GM18505 (cell line): ENCODE measurements at regions not wholly inside any gene's neighbourhood (a gene's known extent, or its start where the extent isn't known, plus 50 kb on each side); places are given as distances from the start of the nearest gene placed in this dataset.

ENCODE experiments used
- ATAC-seq: cut with Tn5 transposase; IDR thresholded peaks from one replicate; pipeline ENCODE4 v1.9.1; 2021; ENCODE audit not compliant: unreplicated experiment
- POLR2A ChIP-seq: IDR thresholded peaks from 4 replicates; pipeline ENCODE4 v1.6.1; 2011; ENCODE audit warnings: borderline replicate concordance; ENCODE audit not compliant: insufficient read depth, insufficient read length; ENCODE audit errors: extremely low read depth

DNA sequence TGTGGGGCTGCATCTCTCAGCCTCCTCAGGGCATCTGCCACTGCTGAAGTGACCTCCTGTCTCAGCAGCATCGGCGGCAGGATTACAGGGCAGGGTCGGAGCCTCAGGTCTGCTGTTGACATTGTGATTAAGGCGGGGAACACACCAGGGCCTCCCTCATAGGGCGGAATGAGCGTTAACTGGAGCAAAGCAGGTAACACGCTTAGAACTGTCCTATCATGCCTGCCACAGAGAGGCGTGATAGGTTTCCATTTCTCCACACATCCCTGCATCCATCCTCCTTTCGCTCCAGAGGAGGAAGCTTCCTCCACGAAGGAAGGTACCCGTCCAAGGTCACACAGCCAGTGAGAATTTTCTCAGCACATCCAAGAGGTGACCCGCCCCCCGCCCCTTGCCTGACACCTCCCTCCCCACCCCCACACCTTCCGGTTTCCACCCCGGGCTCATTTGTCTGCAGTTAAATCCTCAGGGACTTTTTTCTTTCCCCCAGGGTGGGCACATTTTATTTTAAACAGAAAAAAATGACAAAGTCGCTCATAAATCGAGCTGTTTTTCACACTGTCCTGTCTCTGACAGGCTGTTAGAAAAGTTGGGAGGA is 200.8 kb downstream of the TFAP2C start:
- TF ChIP-seq POLR2A: no peak

GRCh38 chr20:56831795-56832194 is 202.7 kb downstream of the TFAP2C start:
- ATAC-seq: no peak

More for the DNA sequence above, 200.8 kb downstream of the TFAP2C start:
- no peak for ATAC-seq

DNA sequence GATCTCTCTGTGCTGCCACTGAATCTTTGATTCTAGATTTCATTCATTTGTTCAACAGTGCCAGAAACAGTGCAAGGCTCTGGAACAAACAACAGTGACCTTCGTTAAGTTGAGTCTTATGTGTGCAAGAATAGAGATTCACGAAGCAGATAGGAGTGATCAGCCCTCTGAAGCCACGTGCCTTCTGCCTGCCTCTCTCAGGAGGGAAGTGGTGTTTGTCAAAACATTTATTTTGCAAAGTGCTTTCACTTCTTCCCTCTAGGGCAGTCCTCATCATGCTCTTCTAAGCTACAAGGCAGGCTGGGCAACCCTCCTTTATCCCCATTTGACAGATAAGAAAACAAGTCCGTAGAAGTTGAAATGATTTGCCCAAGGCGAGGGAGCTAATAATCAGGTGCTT is 204.3 kb downstream of the TFAP2C start:
- ATAC-seq: no peak
- TF ChIP-seq POLR2A: no peak

More at GRCh38 chr20:56831795-56832194, 202.7 kb downstream of the TFAP2C start:
- TF ChIP-seq POLR2A: no peak

- TF ChIP-seq POLR2A: no peak
- no peak for ATAC-seq
Observed at GRCh38 chr20:56835829-56836550, 206.9 kb downstream of the TFAP2C start.

DNA sequence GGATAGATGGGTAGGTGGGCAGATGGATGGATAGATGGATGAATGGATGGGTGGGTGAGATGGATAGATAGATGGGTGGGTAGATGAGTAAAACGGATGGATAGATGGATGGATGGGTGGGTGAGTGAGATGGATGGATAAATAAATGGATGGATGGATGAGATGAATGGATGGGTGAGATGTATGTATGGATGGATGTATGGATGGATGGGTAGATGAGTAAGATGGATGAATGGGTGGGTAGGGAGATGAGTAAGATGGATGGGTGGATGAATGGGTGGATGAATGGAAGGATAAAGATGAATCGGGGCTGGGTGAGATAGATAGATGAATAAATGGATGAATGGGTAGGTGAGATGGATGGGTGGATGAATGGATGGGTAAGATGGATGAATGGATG is 210.1 kb downstream of the TFAP2C start:
- no peak for TF ChIP-seq POLR2A
- ATAC-seq: no peak

DNA sequence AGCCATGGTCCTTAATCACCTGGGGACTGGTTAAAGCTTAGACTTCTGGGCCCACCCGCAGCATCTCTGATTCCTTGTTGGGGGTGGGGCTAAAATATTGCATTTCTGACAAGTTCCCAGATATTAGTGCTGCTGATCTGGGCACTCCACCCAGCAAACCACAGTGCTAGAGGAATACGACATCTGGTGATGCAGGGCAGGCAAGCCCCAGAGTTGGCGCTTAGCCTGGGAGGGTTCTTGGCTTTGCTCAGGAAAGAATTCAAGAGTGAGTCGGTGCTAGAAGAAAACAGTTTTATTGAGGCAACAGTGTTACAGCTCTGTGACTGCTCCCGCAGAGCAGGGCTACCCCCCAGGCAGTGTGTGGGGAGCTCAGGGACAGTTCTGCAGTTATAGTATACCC is 210.7 kb downstream of the TFAP2C start:
- TF ChIP-seq POLR2A: no peak
- no peak for ATAC-seq

GRCh38 chr20:56840716-56841261 is 211.7 kb downstream of the TFAP2C start:
- no peak for TF ChIP-seq POLR2A
- no peak for ATAC-seq

- ATAC-seq: no peak
- TF ChIP-seq POLR2A: no peak
Observed at GRCh38 chr20:56841346-56841908, 212.3 kb downstream of the TFAP2C start.

GRCh38 chr20:56842056-56842455 is 212.9 kb downstream of the TFAP2C start:
- ATAC-seq: no peak
- TF ChIP-seq POLR2A: no peak

DNA sequence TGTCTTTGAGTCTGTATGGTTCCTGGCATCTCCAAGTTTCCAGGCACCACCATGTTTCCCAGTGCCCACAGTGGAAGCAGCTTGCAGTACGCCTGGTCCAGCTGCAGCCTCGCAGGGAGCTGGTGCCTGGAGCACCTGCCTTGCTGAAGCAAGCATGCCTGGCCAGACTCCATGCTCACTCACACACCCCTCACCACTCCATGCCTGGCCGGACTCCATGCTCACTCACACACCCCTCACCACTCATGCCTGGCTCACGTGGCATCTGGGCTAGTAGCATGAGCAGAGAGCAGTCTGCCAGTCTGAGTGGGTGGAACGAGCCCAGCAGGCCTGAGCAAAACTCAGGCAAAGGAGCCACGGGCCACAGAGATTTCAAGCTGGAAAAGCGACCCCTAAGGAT is 214.3 kb downstream of the TFAP2C start:
- no peak for ATAC-seq
- TF ChIP-seq POLR2A: no peak

- ATAC-seq: no peak
Observed at GRCh38 chr20:56843817-56844216, 214.7 kb downstream of the TFAP2C start.

GRCh38 chr20:56845546-56846086 is 216.5 kb downstream of the TFAP2C start:
- no peak for TF ChIP-seq POLR2A
- ATAC-seq: no peak

More at GRCh38 chr20:56843817-56844216, 214.7 kb downstream of the TFAP2C start:
- no peak for TF ChIP-seq POLR2A

DNA sequence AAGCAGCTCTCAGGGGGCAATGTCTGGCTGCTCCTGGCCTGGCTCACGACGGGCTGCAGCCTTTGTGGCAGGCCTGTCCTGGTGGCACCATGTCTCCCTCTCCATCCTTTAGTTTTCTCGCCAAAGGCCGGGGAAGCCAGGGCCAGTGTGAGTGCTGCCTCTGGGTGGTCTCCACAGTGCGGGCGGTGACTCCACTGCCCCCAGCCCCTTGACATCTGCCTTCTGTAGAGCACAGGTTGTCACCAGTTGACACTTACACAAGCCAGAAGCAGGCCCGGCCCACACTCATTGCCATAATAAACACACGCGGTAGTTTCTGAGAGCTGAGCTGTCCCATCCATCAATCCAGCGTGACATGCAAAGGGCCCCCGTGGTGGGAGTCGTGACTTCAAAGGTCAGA is 219.5 kb downstream of the TFAP2C start:
- ATAC-seq: no peak
- no peak for TF ChIP-seq POLR2A
